ENCODE measurements at regions not wholly inside any gene's neighbourhood (a gene's known extent, or its start where the extent isn't known, plus 50 kb on each side); places are given as distances from the start of the nearest gene placed in this dataset.
"Not testable (repeated sequence)": the region's sequence is repeated elsewhere in the genome, so short reads cannot be mapped to it uniquely, and the experiment has no call there.

GRCh38 chr5:105922080-105922479 is 1748.7 kb downstream of the EFNA5 start:
- no peak for DNase-seq (ENCODE audit: extremely low read depth in 1 of 11, low read depth in 9 of 11, low spot score in 4 of 11)

- DNase-seq (ENCODE audit: extremely low read depth in 1 of 11, low read depth in 9 of 11, low spot score in 4 of 11) = peak in 2 of 11 donors; percentile 38 to 54
Observed at GRCh38 chr5:105917189-105917588, 1753.5 kb downstream of the EFNA5 start.

GRCh38 chr5:105907016-105907415 is 1763.7 kb downstream of the EFNA5 start:
- no peak for DNase-seq (ENCODE audit: extremely low read depth in 1 of 11, low read depth in 9 of 11, low spot score in 4 of 11)

- no peak for DNase-seq (ENCODE audit: extremely low read depth in 1 of 11, low read depth in 9 of 11, low spot score in 4 of 11)
Observed at GRCh38 chr5:105905392-105905791, 1765.3 kb downstream of the EFNA5 start.

GRCh38 chr5:105903069-105903468 is 1767.7 kb downstream of the EFNA5 start:
- DNase-seq (ENCODE audit: extremely low read depth in 1 of 11, low read depth in 9 of 11, low spot score in 4 of 11) = no peak

GRCh38 chr5:105899726-105900125 is 1771.0 kb downstream of the EFNA5 start:
- no peak for DNase-seq (ENCODE audit: extremely low read depth in 1 of 11, low read depth in 9 of 11, low spot score in 4 of 11)

- peak in 3 of 11 donors; percentile 5 to 17 (median 10) for DNase-seq (ENCODE audit: extremely low read depth in 1 of 11, low read depth in 9 of 11, low spot score in 4 of 11)
Observed at GRCh38 chr5:105898183-105898582, 1772.6 kb downstream of the EFNA5 start.

GRCh38 chr5:105885266-105885665 is 1785.5 kb downstream of the EFNA5 start:
- DNase-seq (ENCODE audit: extremely low read depth in 1 of 11, low read depth in 9 of 11, low spot score in 4 of 11) = no peak

- no peak for DNase-seq (ENCODE audit: extremely low read depth in 1 of 11, low read depth in 9 of 11, low spot score in 4 of 11)
Observed at GRCh38 chr5:105882956-105883481, 1787.7 kb downstream of the EFNA5 start.

GRCh38 chr5:105878402-105878801 is 1792.3 kb downstream of the EFNA5 start:
- no peak for DNase-seq (ENCODE audit: extremely low read depth in 1 of 11, low read depth in 9 of 11, low spot score in 4 of 11)

- no peak for DNase-seq (ENCODE audit: extremely low read depth in 1 of 11, low read depth in 9 of 11, low spot score in 4 of 11)
Observed at GRCh38 chr5:105877592-105877991, 1793.1 kb downstream of the EFNA5 start.

- no peak for DNase-seq (ENCODE audit: extremely low read depth in 1 of 11, low read depth in 9 of 11, low spot score in 4 of 11)
Observed at GRCh38 chr5:105874316-105874715, 1796.4 kb downstream of the EFNA5 start.

- no peak for DNase-seq (ENCODE audit: extremely low read depth in 1 of 11, low read depth in 9 of 11, low spot score in 4 of 11)
Observed at GRCh38 chr5:105872569-105873270, 1798.0 kb downstream of the EFNA5 start.

GRCh38 chr5:105868038-105868780 is 1802.5 kb downstream of the EFNA5 start:
- no peak for DNase-seq (ENCODE audit: extremely low read depth in 1 of 11, low read depth in 9 of 11, low spot score in 4 of 11)

- no peak for DNase-seq (ENCODE audit: extremely low read depth in 1 of 11, low read depth in 9 of 11, low spot score in 4 of 11)
Observed at GRCh38 chr5:105865834-105866233, 1804.9 kb downstream of the EFNA5 start.

GRCh38 chr5:105859350-105859749 is 1811.4 kb downstream of the EFNA5 start:
- not testable (repeated sequence) for DNase-seq (ENCODE audit: extremely low read depth in 1 of 11, low read depth in 9 of 11, low spot score in 4 of 11)

- DNase-seq (ENCODE audit: extremely low read depth in 1 of 11, low read depth in 9 of 11, low spot score in 4 of 11) = no peak
Observed at GRCh38 chr5:105849701-105850100, 1821.0 kb downstream of the EFNA5 start.

GRCh38 chr5:105840800-105841199 is 1829.9 kb downstream of the EFNA5 start:
- DNase-seq (ENCODE audit: extremely low read depth in 1 of 11, low read depth in 9 of 11, low spot score in 4 of 11) = no peak

GRCh38 chr5:105836887-105837286 is 1833.8 kb downstream of the EFNA5 start:
- no peak for DNase-seq (ENCODE audit: extremely low read depth in 1 of 11, low read depth in 9 of 11, low spot score in 4 of 11)

GRCh38 chr5:105836268-105836667 is 1834.5 kb downstream of the EFNA5 start:
- no peak for DNase-seq (ENCODE audit: extremely low read depth in 1 of 11, low read depth in 9 of 11, low spot score in 4 of 11)
